Upper lobe of left lung (tissue), 4 donors: ENCODE measurements at regions not wholly inside any gene's neighbourhood (a gene's known extent, or its start where the extent isn't known, plus 50 kb on each side); places are given as distances from the start of the nearest gene placed in this dataset.

Experiments used
- CTCF ChIP-seq, 6 experiments: fragments of 450-650 bp in 4 of 6; fragments of 200-600 bp in 2 of 6; sonication (generic) in 2 of 6; IDR thresholded peaks; one replicate each; pipeline ENCODE4 v1.5.1; 2016 to 2019; ENCODE audit warnings: antibody characterized with exemption in 6 of 6
- EP300 ChIP-seq, 4 donors: sonication (generic); formaldehyde crosslinking; IDR thresholded peaks; one replicate each; pipeline ENCODE4 v1.5.1; 2017; ENCODE audit warnings: antibody characterized with exemption in 4 of 4, control low read depth in 2 of 4
- POLR2A ChIP-seq, 4 donors: fragments of 450-650 bp; IDR thresholded peaks; one replicate each; pipeline ENCODE4 v1.5.1; 2016 to 2017; ENCODE audit warnings: antibody characterized with exemption in 4 of 4, mild to moderate bottlenecking in 2 of 4
- POLR2AphosphoS5 ChIP-seq, 2 donors: sonication (generic); formaldehyde crosslinking; IDR thresholded peaks; one replicate each; pipeline ENCODE4 v1.5.1; 2017; ENCODE audit warnings: antibody characterized with exemption in 2 of 2

DNA sequence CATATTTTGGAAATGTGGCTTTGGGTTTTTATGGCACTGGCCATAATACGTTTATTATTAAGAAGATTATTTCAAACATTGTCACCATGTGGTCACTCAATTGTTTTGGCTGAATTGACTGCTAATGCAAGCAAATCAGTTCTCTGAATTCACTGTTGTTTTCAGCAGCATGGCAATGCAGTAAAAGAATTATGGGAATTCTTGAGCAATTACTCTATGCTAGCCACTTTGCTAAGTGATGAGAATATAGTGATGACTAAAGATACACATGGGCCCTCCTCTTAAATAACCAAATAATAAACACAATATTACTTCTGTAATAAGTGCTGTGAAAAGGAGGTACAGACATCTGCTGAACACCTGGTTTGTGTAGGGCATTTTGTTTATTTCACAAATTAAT is 58.0 kb upstream of the FANCL start:
- no peak for TF ChIP-seq EP300 (IDR thresholded peaks at IDR 0.05)
- no peak for TF ChIP-seq CTCF (IDR thresholded peaks at IDR 0.05)
- TF ChIP-seq POLR2A (IDR thresholded peaks at IDR 0.05) = no peak
- no peak for TF ChIP-seq POLR2AphosphoS5 (IDR thresholded peaks at IDR 0.05)
